Breast epithelium (tissue), 3 donors: ENCODE measurements at regions not wholly inside any gene's neighbourhood (a gene's known extent, or its start where the extent isn't known, plus 50 kb on each side); places are given as distances from the start of the nearest gene placed in this dataset.

Experiments
- POLR2A ChIP-seq: fragments of 450-650 bp; IDR thresholded peaks from one replicate; pipeline ENCODE4 v1.6.1; 2016; ENCODE audit warnings: antibody characterized with exemption, mild to moderate bottlenecking, moderate library complexity
- TF ChIP-seq, protein P1 (sequence below), 3 donors: fragments of 450-650 bp; IDR thresholded peaks; one replicate each; pipeline ENCODE4 v1.5.1; 2016 to 2017; ENCODE audit warnings: antibody characterized with exemption in 3 of 3, mild to moderate bottlenecking in 3 of 3, moderate library complexity in 3 of 3

DNA sequence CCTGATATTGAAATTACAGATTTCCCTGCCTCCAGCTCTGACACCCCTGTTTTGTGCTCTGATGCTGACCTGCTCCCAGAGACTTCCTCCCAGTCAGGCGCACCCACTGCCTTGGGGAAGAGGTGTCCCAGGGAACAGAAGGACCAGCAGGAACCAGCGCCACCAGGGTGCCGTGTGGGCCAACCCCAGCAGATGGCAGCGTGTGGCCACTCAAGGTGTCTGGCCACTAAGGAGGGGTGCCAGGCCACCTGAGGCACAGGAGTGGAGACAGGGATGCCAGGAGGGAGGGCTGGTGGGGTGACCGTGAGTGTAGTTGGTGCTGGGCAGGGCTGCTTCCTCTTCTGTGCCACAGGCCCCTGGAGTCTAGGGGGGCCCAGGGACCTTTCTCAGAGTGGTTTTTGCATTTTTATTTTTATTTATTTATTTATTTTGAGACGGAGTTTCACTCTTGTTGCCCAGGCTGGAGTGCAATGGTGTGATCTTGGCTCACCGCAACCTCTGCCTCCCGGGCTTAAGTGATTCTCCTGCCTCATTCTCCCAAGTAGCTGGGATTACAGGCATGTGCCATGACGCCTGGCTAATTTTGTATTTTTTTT is 56.0 kb downstream of the TEX44 start:
- TF ChIP-seq, protein P1, sequence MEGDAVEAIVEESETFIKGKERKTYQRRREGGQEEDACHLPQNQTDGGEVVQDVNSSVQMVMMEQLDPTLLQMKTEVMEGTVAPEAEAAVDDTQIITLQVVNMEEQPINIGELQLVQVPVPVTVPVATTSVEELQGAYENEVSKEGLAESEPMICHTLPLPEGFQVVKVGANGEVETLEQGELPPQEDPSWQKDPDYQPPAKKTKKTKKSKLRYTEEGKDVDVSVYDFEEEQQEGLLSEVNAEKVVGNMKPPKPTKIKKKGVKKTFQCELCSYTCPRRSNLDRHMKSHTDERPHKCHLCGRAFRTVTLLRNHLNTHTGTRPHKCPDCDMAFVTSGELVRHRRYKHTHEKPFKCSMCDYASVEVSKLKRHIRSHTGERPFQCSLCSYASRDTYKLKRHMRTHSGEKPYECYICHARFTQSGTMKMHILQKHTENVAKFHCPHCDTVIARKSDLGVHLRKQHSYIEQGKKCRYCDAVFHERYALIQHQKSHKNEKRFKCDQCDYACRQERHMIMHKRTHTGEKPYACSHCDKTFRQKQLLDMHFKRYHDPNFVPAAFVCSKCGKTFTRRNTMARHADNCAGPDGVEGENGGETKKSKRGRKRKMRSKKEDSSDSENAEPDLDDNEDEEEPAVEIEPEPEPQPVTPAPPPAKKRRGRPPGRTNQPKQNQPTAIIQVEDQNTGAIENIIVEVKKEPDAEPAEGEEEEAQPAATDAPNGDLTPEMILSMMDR (IDR thresholded peaks at IDR 0.05): peak in 2 of 3 donors; percentile 82 to 87
- no peak for TF ChIP-seq POLR2A
